GM19438 (cell line): ENCODE measurements at regions not wholly inside any gene's neighbourhood (a gene's known extent, or its start where the extent isn't known, plus 50 kb on each side); places are given as distances from the start of the nearest gene placed in this dataset.

Experiments
- ATAC-seq: cut with Tn5 transposase; IDR thresholded peaks from one replicate; pipeline ENCODE4 v1.9.1; 2021; ENCODE audit warnings: low read depth; ENCODE audit not compliant: unreplicated experiment

- ATAC-seq: no peak
Measured at GRCh38 chr15:91516866-91517265, 336.6 kb upstream of the SLCO3A1 start.

GRCh38 chr15:91517491-91518200 lies 335.9 kb upstream of the SLCO3A1 start:
- ATAC-seq: no peak

DNA sequence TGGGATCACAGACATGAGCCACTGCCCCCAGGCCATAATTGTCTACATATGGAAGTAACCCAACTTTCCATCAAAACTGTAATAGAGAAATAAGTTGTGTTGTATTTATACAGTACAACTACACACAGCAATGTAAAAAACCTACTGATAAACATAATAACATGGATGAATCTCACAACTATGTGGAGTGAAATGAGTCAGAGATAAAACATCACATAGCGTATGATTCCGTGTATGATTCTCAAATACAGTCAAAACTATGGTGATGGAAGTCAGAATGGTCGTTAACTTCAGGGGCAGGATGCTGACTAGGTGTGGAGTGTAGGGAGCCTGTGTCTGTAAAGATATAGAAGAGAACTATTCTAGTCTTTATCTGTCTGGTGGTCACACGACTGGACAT lies 332.7 kb upstream of the SLCO3A1 start:
- no peak for ATAC-seq

DNA sequence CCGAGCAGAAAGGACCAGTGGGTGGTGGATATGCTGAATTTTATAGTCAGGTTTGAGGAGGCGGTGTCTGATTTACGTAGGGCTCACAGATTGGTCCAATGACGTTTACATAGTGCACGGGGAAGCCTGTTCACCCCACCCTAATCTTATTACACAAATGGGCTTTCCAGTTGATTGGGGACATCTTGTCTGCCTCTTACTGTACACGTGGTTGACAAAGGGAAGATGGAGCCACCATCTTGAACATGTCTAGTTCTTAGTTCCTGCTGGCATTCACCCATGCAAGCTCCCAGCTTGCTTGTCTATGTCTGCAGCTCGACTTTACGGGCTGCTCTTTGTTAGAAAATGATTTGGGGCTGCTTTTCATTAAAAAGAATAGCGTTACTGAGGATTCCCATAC lies 332.0 kb upstream of the SLCO3A1 start:
- ATAC-seq: no peak

- ATAC-seq: no peak
Measured at GRCh38 chr15:91521996-91522395, 331.5 kb upstream of the SLCO3A1 start.

- no peak for ATAC-seq
Measured at GRCh38 chr15:91522605-91523332, 330.7 kb upstream of the SLCO3A1 start.

DNA sequence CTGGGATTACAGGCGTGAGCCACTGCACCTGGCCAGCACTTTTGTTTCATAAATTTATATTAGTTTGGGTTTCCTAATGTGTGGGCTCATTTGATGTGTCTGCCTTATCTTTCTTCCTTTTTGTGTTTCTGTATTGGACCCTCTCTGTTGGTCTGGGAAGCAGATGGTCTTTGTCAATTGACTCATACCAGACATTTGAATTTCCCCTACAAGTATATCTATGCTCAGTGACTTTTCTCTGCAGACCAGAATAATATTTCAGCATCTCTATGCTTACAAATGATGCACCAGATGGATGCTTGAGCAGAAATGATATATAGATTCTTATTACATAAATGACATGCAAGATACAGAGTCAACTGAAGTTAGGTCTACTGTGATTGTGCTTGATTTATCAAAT lies 329.9 kb upstream of the SLCO3A1 start:
- ATAC-seq: no peak

- no peak for ATAC-seq
Measured at GRCh38 chr15:91524534-91524933, 329.0 kb upstream of the SLCO3A1 start.

- ATAC-seq: no peak
Measured at GRCh38 chr15:91525751-91526150, 327.8 kb upstream of the SLCO3A1 start.

- no peak for ATAC-seq
Measured at GRCh38 chr15:91526424-91526823, 327.1 kb upstream of the SLCO3A1 start.

DNA sequence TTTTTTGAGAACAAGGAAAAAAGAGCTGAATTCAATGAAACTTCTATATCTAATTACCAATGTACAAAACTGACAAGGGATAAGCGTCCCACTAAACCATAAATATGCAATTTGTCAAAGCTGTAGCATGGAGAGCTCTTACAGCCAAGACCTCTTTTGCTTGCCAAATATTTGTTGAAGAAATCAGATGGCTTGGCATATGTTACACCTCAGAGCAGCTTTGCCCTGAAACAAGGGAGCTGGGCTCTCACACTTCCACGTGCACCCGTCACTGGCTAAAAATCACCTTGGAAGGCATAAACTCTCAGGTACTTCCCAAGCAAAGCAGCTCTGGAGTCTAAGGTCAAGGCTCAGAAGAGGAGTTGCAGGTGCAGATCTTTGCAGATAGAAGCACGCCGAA lies 324.7 kb upstream of the SLCO3A1 start:
- no peak for ATAC-seq

DNA sequence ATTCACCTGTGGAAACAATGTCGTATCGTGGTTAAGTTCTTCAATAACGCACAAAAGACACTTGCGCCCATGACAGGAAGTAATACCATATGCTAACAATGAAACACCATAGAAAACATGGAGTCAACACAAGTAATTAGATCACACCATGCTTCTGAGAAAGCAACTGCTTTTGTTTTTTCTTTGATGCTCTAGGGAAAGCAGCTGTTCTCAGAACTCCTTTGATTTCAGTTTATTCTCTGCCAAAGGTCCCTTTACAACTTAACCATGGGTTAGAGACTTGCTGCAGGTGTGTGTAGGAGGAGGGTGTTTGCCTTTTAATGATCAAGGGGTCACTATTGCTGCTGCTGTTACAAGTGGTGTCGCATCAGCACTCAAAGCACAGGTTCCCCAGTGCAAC lies 324.0 kb upstream of the SLCO3A1 start:
- ATAC-seq: no peak

- no peak for ATAC-seq
Measured at GRCh38 chr15:91530279-91530678, 323.2 kb upstream of the SLCO3A1 start.

GRCh38 chr15:91530956-91531582 lies 322.4 kb upstream of the SLCO3A1 start:
- ATAC-seq: no peak

DNA sequence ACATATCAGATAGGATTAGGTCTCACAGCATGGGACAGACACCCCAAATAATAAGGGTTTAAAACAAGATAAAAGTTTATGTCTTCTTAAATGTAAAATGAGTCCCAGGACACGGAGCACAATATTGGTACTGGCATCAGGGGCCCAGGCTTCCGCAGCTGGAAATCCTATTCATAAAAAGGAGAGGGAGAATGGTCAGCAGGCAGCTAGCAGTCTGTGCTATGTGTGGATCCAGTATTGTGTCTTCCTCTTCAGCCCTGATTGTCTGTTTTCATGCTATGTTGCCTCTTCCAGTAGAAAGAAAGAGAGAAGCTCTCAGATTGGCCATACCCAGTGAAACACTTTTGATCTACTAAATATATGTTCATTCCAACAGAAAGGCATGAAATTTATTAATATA lies 319.3 kb upstream of the SLCO3A1 start:
- ATAC-seq: no peak

- no peak for ATAC-seq
Measured at GRCh38 chr15:91534976-91535375, 318.5 kb upstream of the SLCO3A1 start.

DNA sequence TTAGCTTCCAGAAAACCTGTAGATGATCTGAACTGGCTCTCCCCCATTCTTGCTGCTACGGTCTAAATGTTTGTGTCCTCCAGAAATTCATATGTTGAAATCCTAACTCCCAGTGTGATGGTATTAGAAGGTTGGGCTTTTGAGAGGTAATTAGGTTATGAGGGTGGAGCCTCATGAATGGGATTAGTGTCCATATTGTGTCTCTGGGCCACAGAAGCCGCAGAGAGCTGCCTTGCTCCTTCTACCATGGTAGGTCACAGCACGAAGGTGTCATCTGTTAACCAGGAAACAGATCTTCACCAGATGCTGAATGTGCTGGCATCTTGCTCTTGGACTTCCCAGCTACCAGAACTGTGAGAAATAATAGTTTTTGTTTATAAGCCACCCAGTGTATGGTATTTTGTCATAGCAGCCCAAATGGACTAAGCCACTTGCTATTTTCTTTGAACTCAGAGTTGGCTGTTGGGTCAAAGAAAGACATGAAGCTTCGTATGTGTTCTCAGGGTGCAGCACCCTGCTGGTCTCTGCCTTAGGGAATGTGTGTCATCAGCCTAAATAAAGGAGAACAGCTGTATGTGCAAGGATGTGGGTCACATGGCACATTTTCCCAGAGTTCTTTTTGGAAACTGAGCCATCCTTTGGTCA lies 317.5 kb upstream of the SLCO3A1 start:
- ATAC-seq: no peak

- no peak for ATAC-seq
Measured at GRCh38 chr15:91537856-91538255, 315.7 kb upstream of the SLCO3A1 start.

DNA sequence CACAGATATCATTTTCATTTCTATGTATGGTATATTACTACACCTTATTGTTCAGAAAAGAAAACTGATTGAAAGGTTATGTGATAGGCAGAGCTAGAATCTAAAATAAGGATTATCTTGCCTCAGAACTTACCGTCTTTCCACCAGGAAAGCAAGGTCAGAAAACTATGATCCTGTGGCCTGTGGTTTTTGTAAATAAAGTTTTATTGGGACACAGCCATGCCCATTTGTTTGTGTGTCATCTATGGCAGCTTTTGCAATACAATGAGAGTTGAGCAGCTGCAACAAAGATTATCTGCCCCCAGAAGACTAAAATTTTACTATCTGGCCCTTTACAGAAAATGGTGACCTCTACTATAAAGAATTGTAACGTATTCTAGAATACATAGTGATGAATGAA lies 314.7 kb upstream of the SLCO3A1 start:
- ATAC-seq: no peak

- ATAC-seq: no peak
Measured at GRCh38 chr15:91541286-91541685, 312.2 kb upstream of the SLCO3A1 start.

DNA sequence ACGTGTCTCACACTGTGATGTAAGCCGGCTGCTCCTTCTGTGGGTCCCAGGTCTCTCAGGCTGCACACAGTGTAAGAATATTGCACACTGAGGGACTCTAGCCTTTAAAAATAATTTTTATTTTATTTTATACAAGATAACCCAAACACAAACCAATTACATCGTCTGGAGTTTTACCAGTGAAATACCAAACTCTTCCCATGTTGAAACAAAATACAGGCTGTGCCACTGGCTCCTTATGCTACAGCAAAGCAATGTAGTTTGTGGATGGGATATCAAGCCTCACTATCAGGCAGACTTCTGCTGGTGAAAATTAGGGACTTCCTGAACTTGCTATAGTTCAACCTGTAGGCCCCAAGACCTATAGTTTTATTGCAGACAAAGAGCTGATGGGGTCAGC lies 311.3 kb upstream of the SLCO3A1 start:
- ATAC-seq: no peak
